NCI-H2107 treated with DMSO at 0.1 percent for 48 hours (cell line): ENCODE measurements at regions not wholly inside any gene's neighbourhood (a gene's known extent, or its start where the extent isn't known, plus 50 kb on each side); places are given as distances from the start of the nearest gene placed in this dataset.

Experiments used
- DNase-seq: peaks from one replicate; lab custom pipeline; 2025; ENCODE audit not compliant: unreplicated experiment; lab: John Stamatoyannopoulos, UW

DNA sequence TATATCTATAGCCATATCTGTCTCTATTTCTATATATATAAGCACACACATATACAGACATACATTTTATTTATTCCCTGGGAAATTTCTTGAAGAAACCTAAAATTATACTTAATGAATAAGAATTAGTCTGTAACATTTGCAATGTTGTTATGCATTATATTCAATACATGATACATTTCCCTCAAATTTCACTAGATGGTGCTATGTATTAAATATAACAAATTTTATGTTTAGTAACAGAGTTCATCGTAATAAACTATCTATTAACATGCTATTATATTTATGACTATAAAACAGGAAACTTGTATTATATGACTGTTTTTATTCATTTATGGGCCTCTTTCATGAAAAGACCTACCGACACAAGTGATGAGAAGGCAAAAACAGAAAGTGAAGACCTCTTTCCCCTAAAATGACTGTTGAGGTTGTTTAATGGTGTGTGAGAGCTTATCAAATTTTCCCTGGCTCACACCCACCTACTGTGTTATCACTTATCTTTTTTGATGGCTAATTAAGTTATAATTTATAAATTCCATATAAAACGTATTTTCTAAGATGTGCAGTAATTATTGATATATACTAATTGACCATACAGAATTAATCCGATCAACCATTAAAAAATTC is 881.9 kb downstream of the SLITRK6 start:
- DNase-seq = peak; percentile 55

DNA sequence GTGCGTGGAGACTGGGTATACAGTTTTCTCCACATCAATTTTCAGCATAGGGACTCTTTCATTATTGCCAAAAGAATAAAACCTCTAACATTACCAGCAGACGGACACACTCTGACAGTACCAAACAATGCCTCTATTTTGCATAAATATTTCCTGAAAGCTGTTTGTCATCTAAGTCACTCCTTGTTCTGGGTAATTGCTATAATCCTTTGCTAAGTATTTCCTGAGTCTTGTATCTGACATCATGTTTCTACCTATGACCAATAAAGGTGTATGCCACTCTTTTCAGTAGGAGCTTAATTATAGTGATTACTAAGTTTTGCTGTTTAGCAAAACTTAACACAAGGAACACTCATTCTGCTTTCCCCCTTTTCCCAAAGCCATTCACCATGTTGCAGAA is 886.5 kb downstream of the SLITRK6 start:
- DNase-seq = no peak

DNA sequence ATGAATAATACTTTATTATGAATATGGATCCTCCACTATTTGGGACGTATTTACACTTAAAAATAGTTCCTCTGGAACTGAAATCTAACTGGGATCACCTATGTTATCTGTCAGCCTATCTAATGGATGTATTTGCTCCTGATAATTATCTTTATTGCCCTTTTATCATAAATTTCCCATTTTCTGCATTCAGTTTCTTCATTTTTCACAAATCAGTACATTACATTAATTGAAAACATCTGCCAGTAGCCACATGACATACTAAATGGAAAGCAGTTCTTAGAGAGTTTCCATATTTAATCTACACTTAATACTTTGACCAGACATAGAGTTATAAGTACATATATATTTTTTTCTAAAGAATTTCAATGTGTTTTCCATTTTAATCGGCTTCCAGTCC is 888.8 kb downstream of the SLITRK6 start:
- no peak for DNase-seq

DNA sequence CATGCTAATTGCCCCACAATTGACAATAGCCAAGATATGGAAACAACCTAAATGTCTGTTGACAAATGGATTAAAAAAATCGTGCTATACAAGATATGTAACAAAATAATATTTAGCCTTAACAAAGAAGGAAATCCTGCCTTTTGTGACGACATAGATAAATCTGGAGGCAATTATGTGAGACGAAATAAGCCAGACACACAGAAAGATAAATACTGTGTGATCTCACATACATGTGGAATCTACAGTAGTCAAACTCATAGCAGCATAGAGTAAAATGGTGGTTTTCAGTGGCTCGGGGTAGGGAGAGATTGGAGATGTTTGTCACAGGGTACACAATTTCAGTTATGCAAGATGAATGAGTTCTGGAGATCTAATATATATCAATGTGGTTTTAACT is 895.8 kb downstream of the SLITRK6 start:
- no peak for DNase-seq

DNA sequence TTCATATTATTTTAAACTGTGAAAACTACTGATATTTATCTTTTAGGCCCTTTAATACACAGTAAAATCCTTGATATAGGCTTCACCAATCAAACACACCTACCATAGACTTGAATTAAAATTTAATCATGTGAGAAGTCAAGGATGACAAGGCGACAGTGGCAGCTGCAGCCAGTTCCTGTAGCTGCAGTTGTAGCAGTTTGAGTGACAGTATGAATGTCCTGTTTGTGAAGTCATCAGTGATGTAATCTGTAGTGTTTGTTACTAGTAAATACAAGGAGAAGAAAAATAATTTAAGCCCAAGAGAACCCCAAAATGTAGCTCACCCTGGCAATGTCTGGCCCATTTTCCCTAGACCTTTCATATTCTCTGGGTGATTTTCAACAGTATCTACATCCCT is 897.0 kb downstream of the SLITRK6 start:
- DNase-seq = no peak

DNA sequence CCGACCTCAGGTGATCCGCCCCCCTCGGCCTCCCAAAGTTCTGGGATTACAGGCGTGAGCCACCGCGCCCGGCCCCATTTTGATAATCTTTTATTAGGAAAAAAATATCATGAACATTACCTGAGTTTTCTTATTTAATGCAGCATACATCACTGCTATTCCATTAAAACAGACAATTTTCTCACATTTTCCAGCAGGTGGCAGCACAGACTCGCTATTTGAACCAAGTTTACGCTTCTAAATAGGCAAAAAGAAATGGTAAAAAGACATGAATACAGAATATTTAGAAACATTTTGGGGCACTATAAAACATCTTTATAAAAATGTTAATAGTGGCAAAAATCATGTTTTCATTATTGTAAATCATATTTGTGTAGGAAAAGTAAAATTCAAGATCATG is 903.1 kb downstream of the SLITRK6 start:
- DNase-seq = peak; percentile 6

DNA sequence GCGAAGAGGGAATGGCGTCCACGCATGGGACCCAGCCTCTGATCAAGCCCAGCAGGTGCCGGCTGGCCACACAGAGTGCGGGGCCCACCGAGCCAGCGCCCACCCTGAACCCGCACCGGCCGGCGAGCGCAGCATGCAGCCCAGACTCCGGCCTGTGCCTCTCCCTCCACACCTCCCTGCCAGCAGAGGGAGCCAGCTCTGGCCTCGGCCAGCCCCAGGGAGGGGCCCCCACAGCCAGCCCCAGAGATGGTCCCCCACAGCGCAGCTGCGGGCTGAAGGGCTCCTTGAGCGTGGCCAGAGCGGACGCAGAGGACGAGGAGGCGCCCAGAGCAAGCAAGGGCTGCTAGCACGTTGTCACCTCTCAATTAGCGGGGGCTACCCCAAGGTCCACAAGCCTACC is 904.5 kb downstream of the SLITRK6 start:
- no peak for DNase-seq

DNA sequence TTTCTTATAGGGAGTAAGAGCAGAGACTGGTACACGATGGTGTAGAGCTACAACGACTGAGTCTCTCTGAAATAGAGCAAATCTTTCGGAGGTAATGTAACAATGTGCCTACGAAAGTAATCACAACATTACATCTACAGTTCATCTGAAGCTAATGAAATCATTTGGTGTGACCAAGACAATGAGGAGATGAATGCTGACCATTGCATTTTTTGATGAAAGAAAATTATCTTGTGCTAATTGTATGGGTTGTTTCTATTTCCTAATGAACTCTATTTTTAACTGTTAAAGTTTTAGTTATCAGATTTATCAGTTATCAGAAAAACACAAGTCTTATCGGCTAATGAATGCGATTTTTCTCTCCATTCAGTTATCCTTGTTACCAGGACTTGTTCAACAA is 913.4 kb downstream of the SLITRK6 start:
- no peak for DNase-seq

DNA sequence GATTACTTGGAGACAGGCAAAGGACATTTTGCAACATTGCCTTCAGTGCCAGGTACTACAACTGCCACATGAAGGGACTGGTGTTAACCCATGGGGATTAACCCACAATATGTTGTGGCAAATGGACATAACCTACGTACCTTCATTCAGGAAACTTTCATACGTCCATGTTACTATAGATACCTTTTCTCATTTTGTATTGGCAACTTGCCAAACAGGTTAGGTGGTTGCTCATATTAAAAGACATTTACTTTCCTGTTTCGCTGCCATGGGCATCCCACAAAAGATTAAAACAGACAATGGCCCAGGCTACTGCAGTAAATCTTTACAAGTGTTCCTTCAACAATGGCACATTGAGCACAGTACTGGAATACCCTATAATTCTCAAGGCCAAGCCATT is 925.3 kb downstream of the SLITRK6 start:
- no peak for DNase-seq

DNA sequence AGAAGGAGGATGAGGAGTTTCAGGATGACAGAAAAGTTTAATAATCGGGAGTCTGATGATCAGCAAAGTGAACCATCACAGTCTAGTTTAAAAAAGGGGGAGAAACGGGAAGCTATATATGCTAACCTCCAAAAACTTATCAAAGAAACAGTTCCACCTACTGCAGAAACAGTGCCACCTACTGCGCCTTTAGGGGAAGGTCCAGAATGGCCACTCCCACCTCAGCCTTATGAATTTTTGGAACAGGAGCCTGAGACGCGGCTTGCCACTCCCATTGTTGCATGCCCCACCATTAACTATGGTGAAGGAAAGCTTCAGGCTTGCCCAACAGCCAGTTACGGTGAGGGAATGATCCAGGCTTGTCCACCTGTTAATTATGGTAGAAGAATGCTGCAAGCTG is 929.0 kb downstream of the SLITRK6 start:
- no peak for DNase-seq

DNA sequence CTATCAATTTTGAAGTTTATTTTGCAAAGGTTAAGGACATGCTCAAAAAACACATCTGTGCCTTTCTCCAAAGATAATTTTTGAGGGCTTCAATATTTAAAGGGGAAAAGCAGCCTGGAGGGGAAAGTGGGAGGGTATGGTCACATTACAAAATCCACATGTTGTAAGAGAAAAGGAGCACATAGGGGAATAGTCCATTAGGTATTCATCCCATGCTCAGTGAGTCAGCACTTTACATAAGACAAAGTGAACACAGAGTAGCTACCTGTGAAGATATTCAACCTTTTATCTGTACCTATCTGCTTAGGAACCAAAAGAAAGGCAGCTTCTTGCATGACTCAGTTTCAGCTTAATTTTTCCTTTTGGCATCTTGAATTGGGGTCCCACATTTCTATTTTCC is 932.0 kb downstream of the SLITRK6 start:
- DNase-seq = no peak

DNA sequence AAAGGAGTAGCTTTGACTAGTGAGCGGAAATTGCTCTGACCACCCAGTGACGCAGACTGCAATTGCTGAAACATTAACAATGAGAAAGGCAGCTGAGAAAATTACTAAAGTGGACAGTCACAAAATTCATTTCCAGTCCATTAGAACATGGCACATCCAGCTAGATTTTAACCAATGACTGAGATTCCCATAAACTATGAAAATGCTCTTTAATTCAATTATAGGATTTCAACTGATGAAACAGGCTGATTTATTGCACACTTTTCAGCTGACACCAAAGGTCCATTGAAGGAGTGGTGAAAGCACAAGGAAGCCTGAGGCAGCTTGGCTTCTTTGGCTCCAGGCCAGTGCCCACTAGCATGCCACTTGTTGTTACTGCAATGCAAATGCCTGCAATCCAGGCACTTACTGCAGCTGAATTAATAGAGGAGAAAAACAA is 933.4 kb downstream of the SLITRK6 start:
- peak; percentile 23 for DNase-seq

DNA sequence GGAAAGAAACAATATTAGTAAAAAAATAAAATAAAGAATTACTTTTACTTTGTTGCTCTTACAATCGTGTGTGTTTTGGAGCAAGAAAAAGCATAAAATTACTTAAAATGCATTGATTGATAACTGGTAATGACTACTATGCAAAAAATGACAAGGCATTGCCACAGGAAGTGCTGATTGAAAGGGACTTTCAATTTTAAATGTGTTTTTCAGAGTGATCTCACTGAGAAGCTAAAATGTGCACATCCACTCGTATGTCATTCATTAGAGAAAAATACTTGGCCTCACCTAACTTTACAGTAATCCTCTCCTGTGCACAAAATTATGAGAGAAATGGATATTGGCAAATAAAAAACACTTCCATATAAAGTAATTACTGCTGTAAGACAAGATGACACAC is 934.9 kb downstream of the SLITRK6 start:
- no peak for DNase-seq

DNA sequence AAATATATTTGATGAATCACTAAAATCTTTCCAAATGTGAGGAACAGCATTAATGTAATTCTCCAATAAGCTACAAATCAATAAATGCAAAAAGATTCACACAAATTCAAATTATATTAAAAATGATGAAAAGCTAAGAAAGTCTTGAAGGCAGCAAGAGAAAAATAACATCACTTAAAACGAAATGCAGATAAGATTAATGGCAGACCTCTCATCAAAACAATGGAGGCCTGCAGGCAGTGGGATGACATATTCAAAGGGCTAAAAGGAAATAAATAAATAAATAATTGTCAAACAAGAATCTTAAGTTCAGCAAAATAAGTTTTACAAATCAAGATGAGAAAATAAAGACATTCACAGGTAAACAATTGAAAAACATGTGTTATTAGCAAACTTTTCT is 952.1 kb downstream of the SLITRK6 start:
- DNase-seq = no peak

DNA sequence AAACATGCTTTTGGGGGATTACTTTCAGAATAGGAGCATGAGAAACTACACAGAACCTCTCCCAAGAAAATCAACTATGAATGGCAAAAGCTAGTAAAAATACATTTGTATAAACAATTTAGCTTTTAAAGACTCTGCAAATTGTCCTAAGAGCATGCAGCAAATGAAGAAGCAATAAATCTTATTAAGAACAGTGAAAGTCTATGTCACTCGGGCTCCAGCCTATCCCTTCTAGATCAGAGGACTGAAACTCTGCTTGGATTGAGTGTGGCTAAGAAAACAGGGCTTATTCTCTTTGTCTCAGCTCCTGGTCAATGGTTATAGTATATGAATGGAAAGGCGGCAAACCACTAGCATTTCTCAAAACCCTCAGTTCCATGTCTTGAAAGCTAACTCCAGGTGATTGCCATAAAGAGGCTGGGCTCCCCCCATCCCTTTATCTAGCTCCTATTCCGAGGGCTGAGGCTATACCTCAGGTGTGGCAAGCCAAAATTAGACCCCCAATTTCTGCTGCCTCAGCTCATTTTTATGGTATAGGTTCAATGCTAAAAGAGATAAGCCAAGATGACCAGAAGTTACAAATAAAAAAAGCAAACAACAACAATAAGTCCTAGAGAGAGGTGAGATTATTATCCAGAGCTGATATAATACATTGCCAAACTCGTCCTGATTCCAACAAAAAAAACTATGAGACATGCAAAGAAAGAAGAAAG is 953.2 kb downstream of the SLITRK6 start:
- DNase-seq = no peak

DNA sequence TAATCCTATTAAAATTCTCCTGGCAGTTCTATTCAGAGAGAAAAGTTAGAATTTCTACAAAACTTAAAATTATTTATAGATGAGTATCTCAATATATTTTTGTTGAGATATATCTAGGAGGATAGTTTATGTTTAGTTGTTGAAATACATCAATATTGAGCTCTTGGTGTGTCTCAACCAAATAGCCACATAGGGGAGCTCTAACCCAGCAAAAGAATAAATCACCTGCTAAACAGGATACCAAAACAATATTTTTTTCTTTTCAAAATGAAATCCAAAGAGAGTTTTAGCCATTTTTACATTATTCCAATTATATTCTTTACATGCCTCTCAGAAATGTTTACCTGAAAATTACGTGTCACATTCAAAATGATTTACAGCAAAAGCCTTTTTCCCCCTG is 954.7 kb downstream of the SLITRK6 start:
- DNase-seq = no peak

DNA sequence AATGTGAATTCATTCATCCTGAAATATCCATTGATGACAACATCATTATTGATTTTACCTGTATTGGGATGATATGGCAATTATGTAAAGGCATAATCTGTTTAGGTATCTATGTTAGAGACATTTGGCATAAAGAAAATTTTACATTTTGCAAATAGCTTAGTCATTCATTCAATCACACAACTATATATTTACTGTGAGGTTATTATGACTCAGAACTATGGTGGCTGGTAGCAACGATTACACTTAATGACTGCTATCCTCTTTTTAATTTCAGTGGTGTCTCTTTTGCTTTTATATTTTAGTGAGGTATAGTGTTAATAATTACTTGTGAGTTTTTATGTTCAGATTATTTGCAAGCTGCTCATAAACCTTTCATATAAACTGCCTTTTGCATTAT is 955.9 kb downstream of the SLITRK6 start:
- DNase-seq = no peak

DNA sequence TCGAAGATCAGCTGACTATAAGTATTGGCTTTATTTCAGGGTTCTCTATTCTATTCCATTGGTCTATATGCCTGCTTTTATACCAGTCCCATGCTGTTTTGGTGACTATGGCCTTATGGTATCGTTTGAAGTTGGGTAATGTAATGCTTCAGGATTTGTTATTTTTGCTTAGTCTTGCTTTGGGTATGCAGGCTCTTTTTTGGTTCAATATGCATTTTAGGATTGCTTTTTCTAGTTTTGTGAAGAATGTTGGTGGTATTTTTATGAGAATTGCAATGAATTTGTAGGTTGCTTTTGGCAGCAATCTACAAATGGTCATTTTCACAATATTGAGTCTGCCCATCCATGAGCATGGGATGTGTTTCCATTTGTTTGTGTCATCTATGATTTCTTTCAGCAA is 951.9 kb upstream of the SLITRK1 start:
- no peak for DNase-seq

DNA sequence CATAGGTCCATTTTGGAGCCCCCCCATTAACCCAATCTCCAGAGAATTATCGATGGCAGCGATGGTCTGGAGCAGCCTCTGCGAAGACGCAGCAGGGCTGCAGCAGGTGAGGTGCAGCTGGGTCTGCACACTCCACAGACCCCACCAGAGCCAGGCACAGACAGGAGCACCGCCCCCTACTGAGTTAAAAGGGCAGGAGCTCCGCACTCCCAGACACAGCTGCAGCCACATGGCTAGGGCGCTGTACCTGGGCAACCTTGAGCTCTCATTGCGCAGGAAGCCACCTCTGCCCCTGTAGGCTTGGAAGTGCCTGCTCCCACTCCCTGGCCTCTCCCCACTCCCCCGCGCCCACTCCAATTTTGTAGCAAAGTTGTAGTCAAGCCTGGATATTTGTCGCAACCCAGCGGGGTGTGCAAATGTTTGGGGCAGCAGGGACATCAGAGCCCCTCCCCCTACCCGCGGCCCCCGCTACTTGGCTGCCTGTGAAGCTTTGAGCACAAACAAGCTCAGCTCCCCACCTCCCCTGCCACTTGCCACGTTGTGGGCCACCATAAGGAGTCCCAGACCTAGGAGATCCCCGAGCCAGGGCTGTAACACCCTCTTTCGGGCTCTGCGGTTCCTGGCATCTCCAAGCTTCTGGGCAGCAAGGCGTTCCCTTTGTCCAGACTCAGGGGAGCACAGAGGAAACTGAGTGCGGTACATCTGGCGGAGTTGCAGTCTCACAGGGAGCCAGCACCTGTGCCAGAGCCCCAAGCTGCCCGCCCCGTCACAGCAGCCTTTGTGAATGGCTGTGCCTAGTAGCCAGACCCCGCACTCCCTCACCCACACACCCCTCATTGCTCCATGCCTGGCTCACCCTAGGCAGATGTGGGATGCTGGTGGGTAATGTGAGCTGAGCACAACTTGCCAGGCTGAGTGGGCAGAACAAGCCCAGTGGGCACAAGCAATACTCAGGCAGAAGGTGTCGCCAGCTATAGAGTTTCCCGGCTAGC is 949.7 kb upstream of the SLITRK1 start:
- no peak for DNase-seq

DNA sequence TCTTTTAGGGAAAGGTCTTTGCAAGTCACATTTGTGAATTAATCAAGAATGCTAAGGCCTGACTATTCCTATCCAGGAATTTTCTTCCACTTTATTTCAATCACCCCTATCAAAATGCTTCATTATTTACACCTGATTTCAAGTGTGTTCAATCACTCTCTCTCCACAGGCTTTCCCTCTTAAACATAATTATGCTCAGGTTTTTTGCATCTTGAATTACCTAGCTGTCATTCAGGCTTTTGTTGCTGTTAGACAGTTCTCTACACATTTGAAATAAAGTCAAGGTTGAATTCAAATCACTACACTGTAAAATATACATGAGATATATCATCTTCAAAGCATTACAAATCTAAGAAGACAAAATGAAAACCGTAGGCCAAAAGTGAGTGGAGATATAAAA is 941.3 kb upstream of the SLITRK1 start:
- peak; percentile 26 for DNase-seq

DNA sequence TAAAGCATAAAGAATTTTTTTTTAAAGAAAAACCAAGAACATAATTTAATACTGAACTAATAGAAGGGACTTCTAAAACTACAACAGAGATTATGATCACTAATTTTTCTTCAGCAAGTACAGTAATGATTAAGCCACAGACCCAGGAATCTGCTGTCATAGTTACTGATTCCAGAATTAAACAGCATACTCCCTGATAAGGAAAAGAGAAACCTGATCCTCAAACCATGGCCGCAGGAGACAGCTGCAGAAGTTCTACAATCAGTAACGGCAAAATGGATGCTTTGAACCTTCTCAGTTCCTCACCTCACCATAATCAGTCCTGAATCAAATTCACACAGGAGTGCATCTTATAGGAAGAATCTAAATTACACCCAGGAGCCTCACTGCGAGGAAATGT is 939.0 kb upstream of the SLITRK1 start:
- DNase-seq = peak; percentile 60

DNA sequence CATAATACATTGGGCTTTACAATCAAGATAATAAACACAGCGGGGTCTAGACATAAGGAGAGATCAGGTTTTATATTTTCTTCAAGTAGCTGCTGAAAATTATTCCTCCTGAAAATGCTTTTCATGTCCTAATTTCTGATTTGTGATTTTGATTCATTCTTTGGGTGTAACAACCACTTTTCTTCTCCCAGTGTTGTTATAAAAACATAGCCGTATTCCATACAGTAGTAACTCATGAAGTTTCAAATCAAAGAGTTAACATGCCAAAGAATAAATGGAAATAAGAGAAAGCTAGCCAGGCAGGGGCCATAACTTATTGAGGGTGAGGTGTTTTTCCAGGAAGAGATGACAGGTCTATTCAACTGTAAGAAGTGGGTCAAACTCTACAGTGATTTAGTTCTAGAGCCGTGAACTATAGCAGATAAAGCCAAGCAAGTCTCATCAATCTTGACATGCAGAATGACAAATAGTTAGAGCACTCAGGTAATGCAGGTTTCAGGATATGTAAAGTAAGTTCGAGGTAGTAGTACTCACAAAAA is 934.4 kb upstream of the SLITRK1 start:
- DNase-seq = no peak
